Nephron progenitor cell (in vitro differentiated cells): ENCODE measurements at regions not wholly inside any gene's neighbourhood (a gene's known extent, or its start where the extent isn't known, plus 50 kb on each side); places are given as distances from the start of the nearest gene placed in this dataset.
"Not testable (repeated sequence)": the region's sequence is repeated elsewhere in the genome, so short reads cannot be mapped to it uniquely, and the experiment has no call there.

ENCODE experiments used
- DNase-seq: peaks from one replicate; pipeline ENCODE4 v3.0.0; 2021
- H3K27ac Mint-ChIP-seq: 2 replicates; pipeline ENCODE4 v1.8.0; 2021; ENCODE audit warnings: mild to moderate bottlenecking, moderate library complexity, mixed read lengths
- H3K27me3 Mint-ChIP-seq: 2 replicates; pipeline ENCODE4 v1.8.0; 2021; ENCODE audit warnings: mild to moderate bottlenecking, low read depth, mixed read lengths; ENCODE audit not compliant: poor library complexity
- H3K36me3 Mint-ChIP-seq: 2 replicates; pipeline ENCODE4 v1.8.0; 2021; ENCODE audit warnings: low read depth, mixed read lengths
- H3K4me1 Mint-ChIP-seq: 2 replicates; pipeline ENCODE4 v1.8.0; 2021; ENCODE audit warnings: mixed read lengths
- H3K4me3 Mint-ChIP-seq: 2 replicates; pipeline ENCODE4 v1.8.0; 2021; ENCODE audit warnings: mild to moderate bottlenecking, moderate library complexity, mixed read lengths
- H3K9me3 Mint-ChIP-seq: 2 replicates; pipeline ENCODE4 v1.8.0; 2021; ENCODE audit warnings: mild to moderate bottlenecking, moderate library complexity, mixed read lengths
- CTCF ChIP-seq: fragments of 200-600 bp; sonication (generic); IDR thresholded peaks from 2 replicates; pipeline ENCODE4 v1.5.0; 2021; ENCODE audit warnings: antibody characterized with exemption

- peaks cover 24% of the 10 kb centered on the region for H3K4me1 Mint-ChIP-seq
- peaks cover 14% of the 10 kb centered on the region for H3K27me3 Mint-ChIP-seq
- H3K9me3 Mint-ChIP-seq = peaks cover 32% of the 10 kb centered on the region
- TF ChIP-seq CTCF = no peak
- no peak overlapping the region for H3K27ac Mint-ChIP-seq
- no peak overlapping the region for H3K4me3 Mint-ChIP-seq
- no peak for DNase-seq
- no peaks in the 10 kb centered on the region for H3K36me3 Mint-ChIP-seq
Measured at GRCh38 chr7:3159445-3159844, 115.8 kb upstream of the CARD11 start.

GRCh38 chr7:3159926-3160325 is 116.3 kb upstream of the CARD11 start:
- H3K27me3 Mint-ChIP-seq = peaks cover 14% of the 10 kb centered on the region
- peaks cover 28% of the 10 kb centered on the region for H3K9me3 Mint-ChIP-seq
- H3K4me1 Mint-ChIP-seq = peaks cover 25% of the 10 kb centered on the region
- not testable (repeated sequence) for DNase-seq, H3K27ac Mint-ChIP-seq, H3K4me3 Mint-ChIP-seq, H3K36me3 Mint-ChIP-seq

- peaks cover 30% of the 10 kb centered on the region for H3K4me1 Mint-ChIP-seq
- H3K27me3 Mint-ChIP-seq = peaks cover 11% of the 10 kb centered on the region
- no peak for DNase-seq
- H3K27ac Mint-ChIP-seq = no peak overlapping the region
- no peak for TF ChIP-seq CTCF
- no peak overlapping the region for H3K4me3 Mint-ChIP-seq
- peaks cover 26% of the 10 kb centered on the region for H3K9me3 Mint-ChIP-seq
- no peaks in the 10 kb centered on the region for H3K36me3 Mint-ChIP-seq
Measured at GRCh38 chr7:3162289-3162688, 118.6 kb upstream of the CARD11 start.

GRCh38 chr7:3162798-3163197 is 119.1 kb upstream of the CARD11 start:
- not testable (repeated sequence) for DNase-seq, H3K4me3 Mint-ChIP-seq, H3K36me3 Mint-ChIP-seq, H3K27ac Mint-ChIP-seq
- Mint-ChIP-seq H3K9me3 (peaks cover 26% of the 10 kb centered on the region), H3K27me3 (peaks cover 15% of the 10 kb centered on the region), H3K4me1 (peaks cover 32% of the 10 kb centered on the region)

GRCh38 chr7:3164380-3164792 is 120.7 kb upstream of the CARD11 start:
- H3K4me1 Mint-ChIP-seq = peaks cover 28% of the 10 kb centered on the region
- no peak for TF ChIP-seq CTCF
- H3K27me3 Mint-ChIP-seq = peaks cover 11% of the 10 kb centered on the region
- H3K36me3 Mint-ChIP-seq = no peaks in the 10 kb centered on the region
- peaks cover 26% of the 10 kb centered on the region for H3K9me3 Mint-ChIP-seq
- H3K27ac Mint-ChIP-seq = no peak overlapping the region
- H3K4me3 Mint-ChIP-seq = no peak overlapping the region
- no peak for DNase-seq

GRCh38 chr7:3165681-3166580 is 122.3 kb upstream of the CARD11 start:
- H3K4me3 Mint-ChIP-seq = no peak overlapping the region
- H3K27ac Mint-ChIP-seq = no peak overlapping the region
- H3K36me3 Mint-ChIP-seq = no peaks in the 10 kb centered on the region
- peaks cover 28% of the 10 kb centered on the region for H3K4me1 Mint-ChIP-seq
- H3K9me3 Mint-ChIP-seq = peaks cover 23% of the 10 kb centered on the region
- no peak for DNase-seq
- no peak for TF ChIP-seq CTCF
- H3K27me3 Mint-ChIP-seq = peaks cover 11% of the 10 kb centered on the region

GRCh38 chr7:3167551-3167950 is 123.9 kb upstream of the CARD11 start:
- Mint-ChIP-seq H3K9me3 (peaks cover 22% of the 10 kb centered on the region), H3K4me1 (peaks cover 28% of the 10 kb centered on the region), H3K36me3 (peaks cover 5% of the 10 kb centered on the region), H3K4me3 (no peak overlapping the region), H3K27me3 (peaks cover 6% of the 10 kb centered on the region), H3K27ac (no peak overlapping the region)
- TF ChIP-seq CTCF = no peak
- no peak for DNase-seq
